ENCODE measurements at regions not wholly inside any gene's neighbourhood (a gene's known extent, or its start where the extent isn't known, plus 50 kb on each side); places are given as distances from the start of the nearest gene placed in this dataset.

GRCh38 chr5:165502893-165503691 lies 1997.7 kb downstream of the MAT2B start:
- peak; percentile 7 for DNase-seq (ENCODE audit: low read depth, low spot score)

GRCh38 chr5:165504674-165505073 lies 1999.3 kb downstream of the MAT2B start:
- DNase-seq (ENCODE audit: low read depth, low spot score) = no peak

- DNase-seq (ENCODE audit: low read depth, low spot score) = no peak
These were observed 2002.9 kb downstream of the MAT2B start for GRCh38 chr5:165508286-165508685.

GRCh38 chr5:165508861-165509260 lies 2003.4 kb downstream of the MAT2B start:
- no peak for DNase-seq (ENCODE audit: low read depth, low spot score)

DNA sequence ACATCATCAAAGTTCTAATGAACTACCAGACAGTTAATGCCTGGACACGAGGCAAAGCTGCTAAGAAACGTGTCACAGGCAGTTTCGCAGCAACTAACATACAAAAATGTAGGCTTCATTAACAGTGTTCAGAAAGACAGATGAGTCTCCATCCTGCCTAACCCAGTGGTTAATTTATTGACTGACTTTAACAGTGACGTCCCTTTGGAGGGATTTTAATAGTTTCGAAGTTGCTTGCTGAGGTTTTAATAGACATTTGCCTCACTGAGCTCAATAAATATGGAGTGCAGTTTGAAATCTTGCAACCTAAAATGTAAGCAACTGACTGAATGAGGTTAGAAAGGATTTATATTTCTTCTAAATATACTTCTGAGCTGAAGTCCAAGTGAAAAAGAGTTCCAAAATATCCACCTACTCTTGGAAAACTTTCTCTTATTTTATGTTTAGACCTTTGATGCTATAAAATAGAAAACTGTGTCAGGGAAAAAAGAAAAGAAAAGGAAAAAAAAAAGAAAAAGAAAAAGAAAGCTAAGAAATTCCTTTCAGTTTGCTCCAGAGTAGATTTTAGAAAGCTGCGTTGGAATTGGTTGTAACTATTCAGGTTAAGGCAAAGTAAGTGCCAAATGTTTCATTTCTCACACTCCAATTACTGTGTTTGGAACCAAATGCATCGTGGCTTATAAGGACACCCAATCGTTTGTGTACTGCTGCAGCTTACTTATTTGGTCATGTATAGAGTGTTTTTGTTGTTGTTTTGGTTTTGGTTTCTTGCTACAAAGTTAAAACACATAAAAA lies 2016.6 kb downstream of the MAT2B start:
- peak; percentile 7 for DNase-seq (ENCODE audit: low read depth, low spot score)

DNA sequence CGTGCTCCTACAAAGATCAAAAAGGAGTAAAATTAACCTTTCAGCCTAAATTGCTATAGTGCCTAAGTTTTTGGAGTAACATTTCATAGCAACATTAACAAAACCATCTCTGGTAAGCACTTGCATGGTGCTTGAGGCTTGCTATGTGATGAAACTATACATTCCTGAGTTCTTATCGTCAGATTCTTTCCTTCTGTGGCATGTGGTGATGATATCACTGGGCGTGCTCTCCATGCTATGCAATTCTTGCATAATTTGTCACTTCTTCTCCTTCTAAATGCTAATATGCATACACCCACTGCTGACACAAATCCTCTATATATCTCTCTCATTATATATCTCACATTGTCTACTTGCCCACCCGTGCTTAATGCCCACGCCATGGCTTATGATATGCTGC lies 2019.9 kb downstream of the MAT2B start:
- DNase-seq (ENCODE audit: low read depth, low spot score) = peak; percentile 64

DNA sequence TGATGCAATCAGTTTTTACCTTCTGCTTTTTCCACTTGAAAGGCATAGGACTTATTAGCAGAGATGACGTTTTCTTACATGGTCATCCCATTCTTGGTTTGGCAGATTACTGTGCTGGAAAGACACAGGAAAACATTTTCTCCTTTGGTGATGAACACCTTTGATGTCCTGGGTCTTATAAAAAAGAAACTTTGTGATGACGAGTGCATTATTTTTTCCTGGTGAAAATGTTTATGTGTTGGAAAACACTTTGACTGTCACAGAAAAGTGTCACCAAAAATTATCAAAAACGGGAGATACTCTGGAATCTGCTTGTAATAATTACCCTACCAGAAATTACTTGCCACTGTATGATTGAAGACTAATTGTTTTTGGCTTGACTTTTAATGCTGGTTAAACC lies 2020.9 kb downstream of the MAT2B start:
- DNase-seq (ENCODE audit: low read depth, low spot score) = no peak

DNA sequence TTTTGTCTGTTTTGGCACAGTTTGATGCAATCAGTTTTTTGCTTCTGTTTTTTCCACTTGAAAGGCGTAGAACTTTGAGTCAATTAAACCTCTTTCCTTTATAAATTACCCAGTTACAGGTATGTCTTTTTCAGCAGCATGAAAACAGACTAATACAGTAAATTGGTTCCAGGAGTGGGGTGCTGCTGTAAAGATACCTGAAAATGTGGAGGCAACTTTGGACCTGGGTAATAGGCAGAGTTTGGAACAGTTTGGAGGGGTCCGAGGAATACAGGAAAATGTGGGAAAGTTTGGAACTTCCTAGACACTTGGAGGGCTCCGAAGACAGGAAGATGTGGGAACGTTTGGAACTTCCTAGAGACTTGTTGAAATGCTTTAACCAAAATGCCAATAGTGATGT lies 2022.2 kb downstream of the MAT2B start:
- DNase-seq (ENCODE audit: low read depth, low spot score) = no peak

DNA sequence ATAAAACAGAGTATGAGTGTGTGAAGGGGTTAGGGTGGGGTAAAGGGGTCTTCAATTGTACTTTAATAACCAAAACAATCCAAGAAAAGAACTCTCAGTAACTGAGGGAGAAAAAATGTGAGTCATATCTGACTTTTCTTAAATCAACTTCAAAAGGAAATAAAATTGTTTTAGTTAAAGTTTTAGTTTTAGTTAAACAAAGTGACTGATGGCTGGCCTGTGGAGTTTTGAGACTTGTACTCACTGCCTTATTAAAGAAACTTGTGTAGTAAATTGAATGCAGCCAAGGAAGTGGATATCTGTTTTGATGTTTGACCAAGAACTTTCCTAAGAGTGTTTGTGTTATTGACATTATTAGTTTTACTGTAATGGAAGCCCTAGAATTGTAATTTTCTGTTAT lies 2032.6 kb downstream of the MAT2B start:
- DNase-seq (ENCODE audit: low read depth, low spot score) = peak; percentile 6

DNA sequence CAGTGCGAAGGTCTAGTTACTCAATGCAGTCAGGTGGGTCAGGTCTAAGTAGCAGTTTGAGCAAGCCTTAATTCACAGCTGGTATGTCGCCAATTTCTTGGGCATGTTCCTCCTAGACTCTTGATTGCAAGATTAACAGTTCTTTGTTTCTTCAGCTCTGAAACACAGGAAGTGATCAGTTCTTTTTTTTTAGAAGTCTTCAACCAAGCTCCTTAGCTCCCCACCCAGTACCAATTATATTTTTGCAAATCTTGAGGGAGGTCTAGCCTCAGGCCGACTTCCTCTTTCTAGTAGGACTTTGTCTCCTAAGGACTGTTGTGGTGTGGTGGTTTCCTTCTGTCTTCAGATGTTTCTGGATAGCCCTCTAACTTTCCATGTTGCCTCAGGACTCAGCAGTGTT lies 2054.2 kb downstream of the MAT2B start:
- DNase-seq (ENCODE audit: low read depth, low spot score) = no peak

- no peak for DNase-seq (ENCODE audit: low read depth, low spot score)
These were observed 2055.2 kb downstream of the MAT2B start for GRCh38 chr5:165560648-165561047.

DNA sequence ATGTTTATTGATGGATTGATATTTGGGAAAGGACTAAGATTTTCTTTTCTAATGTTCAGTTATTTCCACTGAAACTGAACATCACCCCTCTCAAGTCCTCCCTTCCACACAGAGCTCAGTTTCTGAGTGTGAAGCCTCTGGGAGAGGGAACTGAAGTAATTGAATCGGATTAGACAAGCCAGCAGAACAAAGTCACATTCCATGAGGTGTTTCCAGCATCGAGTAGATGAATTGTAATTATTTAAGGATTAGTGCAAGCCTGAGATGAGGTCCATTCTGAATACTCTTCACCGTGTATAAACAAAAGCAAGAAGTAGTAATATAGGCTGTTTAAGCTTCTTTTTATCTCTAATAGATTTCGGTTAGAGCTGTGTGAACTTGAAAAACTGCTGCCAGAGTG lies 2060.5 kb downstream of the MAT2B start:
- DNase-seq (ENCODE audit: low read depth, low spot score) = peak; percentile 36

GRCh38 chr5:165569551-165569950 lies 2064.1 kb downstream of the MAT2B start:
- no peak for DNase-seq (ENCODE audit: low read depth, low spot score)

GRCh38 chr5:165573445-165573844 lies 2068.0 kb downstream of the MAT2B start:
- peak; percentile 27 for DNase-seq (ENCODE audit: low read depth, low spot score)

- no peak for DNase-seq (ENCODE audit: low read depth, low spot score)
These were observed 2068.7 kb downstream of the MAT2B start for GRCh38 chr5:165574100-165574499.

DNA sequence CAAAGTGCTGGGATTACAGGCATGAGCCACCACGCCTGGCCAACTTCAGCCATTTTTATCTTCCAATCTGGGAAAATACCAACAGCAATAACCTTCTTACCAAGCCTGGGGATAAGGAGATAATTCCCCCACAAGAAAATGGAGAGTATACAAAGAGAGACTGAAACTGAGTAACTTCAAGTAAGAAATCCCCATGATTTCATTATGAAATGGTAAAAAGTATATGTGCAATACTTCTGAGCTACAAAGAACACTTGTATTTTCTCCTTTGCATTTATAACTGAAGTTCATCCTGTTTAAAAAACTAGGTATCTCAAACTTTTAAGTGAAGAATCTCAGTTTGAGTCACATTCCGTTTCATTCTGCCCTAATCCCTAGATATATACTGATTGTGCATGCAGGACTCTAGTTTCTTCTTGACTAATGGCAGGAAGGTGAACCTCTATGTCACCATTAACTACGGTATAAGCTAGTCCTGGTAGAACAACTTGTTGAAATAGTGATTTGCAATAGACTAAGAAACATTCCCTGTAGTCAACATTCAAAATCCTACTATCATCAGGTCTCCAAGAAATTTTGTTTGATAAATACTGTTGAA lies 2071.4 kb downstream of the MAT2B start:
- no peak for DNase-seq (ENCODE audit: low read depth, low spot score)

GRCh38 chr5:165579911-165580310 lies 2074.5 kb downstream of the MAT2B start:
- peak; percentile 88 for DNase-seq (ENCODE audit: low read depth, low spot score)

DNA sequence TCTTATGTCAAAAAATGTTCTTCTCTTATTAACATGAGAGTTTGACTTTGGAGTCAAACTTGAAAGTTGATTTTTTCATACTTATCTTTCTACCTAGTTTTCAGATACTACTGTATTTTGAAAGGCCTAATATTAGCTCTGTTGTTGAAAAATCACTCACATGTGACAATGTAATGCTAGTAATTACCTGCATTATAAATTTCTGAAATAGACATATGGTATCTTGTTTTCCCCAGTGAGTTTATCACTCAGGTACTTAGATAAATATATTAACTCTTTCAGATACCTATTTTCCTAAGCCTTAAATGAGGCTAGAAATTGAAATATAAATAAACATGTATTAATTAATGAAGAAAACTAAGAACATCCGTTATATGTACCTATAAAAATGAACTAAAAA lies 2089.3 kb downstream of the MAT2B start:
- no peak for DNase-seq (ENCODE audit: low read depth, low spot score)

DNA sequence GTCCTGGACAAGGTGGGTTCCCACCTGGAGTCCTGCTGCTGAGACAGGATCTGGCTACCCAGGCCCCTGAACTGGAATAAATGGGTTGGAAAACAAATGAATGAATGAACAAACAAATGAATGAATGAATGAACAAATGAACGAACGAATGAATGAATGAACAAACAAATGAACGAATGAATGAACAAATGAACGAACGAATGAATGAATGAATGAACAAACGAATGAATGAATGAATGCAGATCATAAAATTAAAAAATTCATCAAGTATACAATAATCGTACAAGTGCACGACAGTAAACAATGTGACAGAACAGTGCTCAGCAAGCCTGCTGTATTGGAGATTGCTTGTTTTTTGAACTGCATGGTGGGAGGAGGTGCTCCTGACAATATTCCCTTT lies 2097.1 kb downstream of the MAT2B start:
- DNase-seq (ENCODE audit: low read depth, low spot score) = no peak

DNA sequence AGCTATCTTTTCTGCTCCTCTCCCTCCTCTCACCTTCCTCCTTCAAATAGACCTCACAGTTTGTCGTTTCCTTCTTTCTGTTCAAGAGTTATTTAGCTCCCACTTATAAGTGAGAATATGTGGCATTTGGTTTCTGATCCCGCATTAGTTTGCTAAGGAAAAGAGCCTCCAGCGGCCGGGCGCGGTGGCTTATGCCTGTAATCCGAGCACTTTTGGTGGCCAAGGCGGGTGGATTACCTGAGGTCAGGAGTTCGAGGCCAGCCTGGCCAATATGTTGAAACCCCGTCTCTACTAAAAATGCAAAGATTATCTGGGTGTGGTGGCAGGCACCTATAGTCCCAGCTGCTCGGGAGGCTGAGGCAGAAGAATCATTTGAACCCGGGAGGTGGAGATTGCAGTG lies 2101.6 kb downstream of the MAT2B start:
- no peak for DNase-seq (ENCODE audit: low read depth, low spot score)

GRCh38 chr5:165609871-165610270 lies 2104.5 kb downstream of the MAT2B start:
- DNase-seq (ENCODE audit: low read depth, low spot score) = no peak
